Uterus (tissue), 2 donors: ENCODE measurements at regions not wholly inside any gene's neighbourhood (a gene's known extent, or its start where the extent isn't known, plus 50 kb on each side); places are given as distances from the start of the nearest gene placed in this dataset.

Experiments
- POLR2A ChIP-seq, 2 donors: fragments of 450-650 bp; IDR thresholded peaks; one replicate each; pipeline ENCODE4 v1.6.1; 2016; ENCODE audit warnings: antibody characterized with exemption in 2 of 2, mild to moderate bottlenecking in 1 of 2, moderate library complexity in 1 of 2
- TF ChIP-seq, protein P1 (sequence below), 4 experiments: fragments of 200-600 bp in 2 of 4; fragments of 450-650 bp in 2 of 4; sonication (generic) in 2 of 4; IDR thresholded peaks; one replicate each; pipeline ENCODE4 v1.5.1; 2016 to 2019; ENCODE audit warnings: antibody characterized with exemption in 4 of 4, mild to moderate bottlenecking in 2 of 4, moderate library complexity in 1 of 4

DNA sequence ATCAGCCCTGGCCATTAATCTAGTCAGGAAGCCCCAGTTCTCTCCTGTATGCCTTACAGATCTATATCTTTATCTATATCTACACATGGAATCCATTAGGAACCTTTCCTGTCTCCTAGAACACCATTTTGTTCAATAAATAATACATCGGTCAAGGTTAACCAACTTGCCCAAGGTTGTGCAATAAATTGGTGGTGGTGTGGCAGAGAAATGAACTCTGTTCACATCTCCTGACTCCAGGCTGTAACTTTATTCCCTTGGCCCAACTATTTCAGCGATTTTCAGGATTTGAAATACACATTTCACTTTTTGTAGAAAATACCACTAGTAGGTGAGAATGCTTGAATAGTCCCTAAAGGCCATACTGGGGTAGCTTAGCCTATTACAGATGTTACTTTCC is 712.5 kb upstream of the FZD8 start:
- TF ChIP-seq, protein P1, sequence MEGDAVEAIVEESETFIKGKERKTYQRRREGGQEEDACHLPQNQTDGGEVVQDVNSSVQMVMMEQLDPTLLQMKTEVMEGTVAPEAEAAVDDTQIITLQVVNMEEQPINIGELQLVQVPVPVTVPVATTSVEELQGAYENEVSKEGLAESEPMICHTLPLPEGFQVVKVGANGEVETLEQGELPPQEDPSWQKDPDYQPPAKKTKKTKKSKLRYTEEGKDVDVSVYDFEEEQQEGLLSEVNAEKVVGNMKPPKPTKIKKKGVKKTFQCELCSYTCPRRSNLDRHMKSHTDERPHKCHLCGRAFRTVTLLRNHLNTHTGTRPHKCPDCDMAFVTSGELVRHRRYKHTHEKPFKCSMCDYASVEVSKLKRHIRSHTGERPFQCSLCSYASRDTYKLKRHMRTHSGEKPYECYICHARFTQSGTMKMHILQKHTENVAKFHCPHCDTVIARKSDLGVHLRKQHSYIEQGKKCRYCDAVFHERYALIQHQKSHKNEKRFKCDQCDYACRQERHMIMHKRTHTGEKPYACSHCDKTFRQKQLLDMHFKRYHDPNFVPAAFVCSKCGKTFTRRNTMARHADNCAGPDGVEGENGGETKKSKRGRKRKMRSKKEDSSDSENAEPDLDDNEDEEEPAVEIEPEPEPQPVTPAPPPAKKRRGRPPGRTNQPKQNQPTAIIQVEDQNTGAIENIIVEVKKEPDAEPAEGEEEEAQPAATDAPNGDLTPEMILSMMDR (IDR thresholded peaks at IDR 0.05): no peak
- no peak for TF ChIP-seq POLR2A (IDR thresholded peaks at IDR 0.05)
